Brain microvascular endothelial cell (primary cell): ENCODE measurements at regions not wholly inside any gene's neighbourhood (a gene's known extent, or its start where the extent isn't known, plus 50 kb on each side); places are given as distances from the start of the nearest gene placed in this dataset.

Experiments used
- DNase-seq: peaks from one replicate; pipeline ENCODE4 v3.0.0-alpha.2; 2020
- H3K27ac ChIP-seq: fragments of 250-450 bp; sonication (Bioruptor Pico); 2 replicates; pipeline ENCODE4 v1.5.1; 2020; ENCODE audit warnings: mild to moderate bottlenecking, moderate library complexity
- H3K27me3 ChIP-seq: fragments of 250-450 bp; sonication (Bioruptor Pico); replicated peaks from 2 replicates; pipeline ENCODE4 v1.5.1; 2020; ENCODE audit warnings: mild to moderate bottlenecking
- H3K36me3 ChIP-seq: fragments of 250-450 bp; sonication (Bioruptor Pico); replicated peaks from 2 replicates; pipeline ENCODE4 v1.5.1; 2020; ENCODE audit warnings: mild to moderate bottlenecking
- H3K4me3 ChIP-seq: 2 replicates; pipeline ENCODE4 v1.5.1; 2011; ENCODE audit warnings: low read depth, mild to moderate bottlenecking, control low read depth, low read length, moderate library complexity
- CTCF ChIP-seq: IDR thresholded peaks from 2 replicates; pipeline ENCODE4 v1.5.1; 2011; ENCODE audit warnings: low read depth, mild to moderate bottlenecking, moderate library complexity, low read length, control low read depth, inconsistent platforms; ENCODE audit errors: missing control alignments
- in situ Hi-C: cut with HindIII; loops from 2 replicates; pipeline ENCODE4 v1.10.0; 2017; ENCODE audit warnings: low sequenced_read_pairs, low pct_ligation_motif_present

- Histone ChIP-seq H3K36me3 (no peaks in the 10 kb centered on the region), H3K4me3 (no peak overlapping the region), H3K27me3 (no peaks in the 10 kb centered on the region), H3K27ac (no peak overlapping the region)
- no peak for TF ChIP-seq CTCF
- DNase-seq = no peak
- in situ Hi-C loops = no loop called here
Measured at GRCh38 chr5:67310169-67310568, 113.6 kb upstream of the CD180 start.

- in situ Hi-C loops = no loop called here
- no peaks in the 10 kb centered on the region for H3K36me3 ChIP-seq
- H3K27ac ChIP-seq = no peak overlapping the region
- no peak overlapping the region for H3K4me3 ChIP-seq
- no peaks in the 10 kb centered on the region for H3K27me3 ChIP-seq
- DNase-seq = no peak
- TF ChIP-seq CTCF = no peak
Measured at GRCh38 chr5:67308988-67309688, 112.5 kb upstream of the CD180 start.

- in situ Hi-C loops = no loop called here
- Histone ChIP-seq H3K27me3 (no peaks in the 10 kb centered on the region), H3K36me3 (no peaks in the 10 kb centered on the region), H3K4me3 (no peak overlapping the region), H3K27ac (no peak overlapping the region)
- no peak for TF ChIP-seq CTCF
- no peak for DNase-seq
Measured at GRCh38 chr5:67306965-67307607, 110.5 kb upstream of the CD180 start.

GRCh38 chr5:67305913-67306710 lies 109.5 kb upstream of the CD180 start:
- Histone ChIP-seq H3K4me3 (no peak overlapping the region), H3K27ac (no peak overlapping the region), H3K36me3 (no peaks in the 10 kb centered on the region), H3K27me3 (no peaks in the 10 kb centered on the region)
- TF ChIP-seq CTCF = no peak
- no peak for DNase-seq
- in situ Hi-C loops = no loop called here

- in situ Hi-C loops = no loop called here
- no peak for TF ChIP-seq CTCF
Measured at GRCh38 chr5:67305401-67305800, 108.8 kb upstream of the CD180 start.

More at GRCh38 chr5:67305401-67305800, 108.8 kb upstream of the CD180 start:
- Histone ChIP-seq H3K36me3 (no peaks in the 10 kb centered on the region), H3K27ac (no peak overlapping the region), H3K4me3 (no peak overlapping the region), H3K27me3 (no peaks in the 10 kb centered on the region)
- DNase-seq = no peak
